Kidney (tissue), 13 donors: ENCODE measurements at regions not wholly inside any gene's neighbourhood (a gene's known extent, or its start where the extent isn't known, plus 50 kb on each side); places are given as distances from the start of the nearest gene placed in this dataset.

Source experiments
- DNase-seq, 5 donors: peaks; one replicate each; pipeline ENCODE4 v3.0.0-alpha.2; 2013 to 2020
- FAIRE-seq: peaks from 2 replicates; lab custom pipeline; 2012; peaks lifted over from hg19 to GRCh38; lab: Jason Lieb, UNC
- H3K27ac ChIP-seq, 2 donors: one replicate each; pipeline ENCODE4 v1.7.0; 2013; ENCODE audit warnings: low read depth in 2 of 2, low read length in 2 of 2, inconsistent platforms in 1 of 2
- H3K27me3 ChIP-seq: one replicate; pipeline ENCODE4 v1.7.1; 2013; ENCODE audit warnings: low read length, inconsistent platforms; ENCODE audit not compliant: control insufficient read depth, insufficient read depth
- H3K36me3 ChIP-seq, 3 donors: one replicate each; pipeline versions ENCODE4 v1.7.0 to v1.7.1; 2013; ENCODE audit warnings: low read length in 3 of 3, control low read depth in 1 of 3, inconsistent platforms in 1 of 3; ENCODE audit not compliant: insufficient read depth in 3 of 3, control insufficient read depth in 2 of 3
- H3K4me1 ChIP-seq, 3 donors: one replicate each; pipeline versions ENCODE4 v1.7.0 to v1.7.1; 2013; ENCODE audit warnings: low read length in 3 of 3, inconsistent platforms in 1 of 3, low read depth in 1 of 3; ENCODE audit not compliant: control insufficient read depth in 2 of 3, insufficient read depth in 2 of 3
- H3K4me3 ChIP-seq, 3 donors: one replicate each; pipeline versions ENCODE4 v1.7.0 to v1.8.1; 2013; ENCODE audit warnings: low read length in 3 of 3, control low read depth in 1 of 3, inconsistent platforms in 1 of 3
- H3K9ac ChIP-seq, 3 donors: one replicate each; pipeline versions ENCODE4 v1.7.0 to v1.7.1; 2013; ENCODE audit warnings: low read length in 3 of 3, control low read depth in 1 of 3, inconsistent platforms in 1 of 3
- H3K9me3 ChIP-seq, 3 donors: one replicate each; pipeline versions ENCODE4 v1.7.0 to v1.7.1; 2013; ENCODE audit warnings: low read length in 3 of 3, control low read depth in 1 of 3, inconsistent platforms in 1 of 3; ENCODE audit not compliant: control insufficient read depth in 2 of 3, insufficient read depth in 1 of 3
- CTCF ChIP-seq: IDR thresholded peaks from 3 replicates; pipeline ENCODE4 v1.5.1; 2012; ENCODE audit warnings: mild to moderate bottlenecking, moderate library complexity, borderline replicate concordance; ENCODE audit not compliant: insufficient read depth; ENCODE audit errors: extremely low read depth
- intact Hi-C: fragments of 100-400 bp; cut with DNase I; formaldehyde crosslinking; loops from one replicate; pipeline ENCODE4 v1.11.1; 2022
- donor health status: control.
- donor health status: control.
- donor health status: control.
- donor health status: control.
- donor health status: control.
- donor health status: DM: yes; HTN: yes; CAD: no.
- donor health status: Normal renal cell carcinoma (clear cell type).

DNA sequence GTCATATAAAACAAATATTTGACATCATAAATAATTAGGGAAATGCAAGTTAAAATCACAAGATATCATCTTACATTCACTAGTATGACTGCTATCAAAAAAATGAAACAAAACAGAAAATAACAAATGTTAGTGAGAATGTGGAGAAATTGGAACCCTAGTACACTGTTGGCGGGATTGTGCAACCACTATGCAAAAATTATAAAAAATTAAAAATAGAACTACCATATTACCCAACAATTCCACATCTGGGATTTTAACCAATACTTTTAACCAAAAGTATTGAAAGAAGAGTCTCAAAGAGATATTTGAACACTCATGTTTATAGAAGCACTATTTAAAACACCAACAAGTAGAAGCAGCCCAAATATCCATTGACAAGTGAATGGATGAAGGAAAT is 797.2 kb upstream of the ADAMTS5 start:
- TF ChIP-seq CTCF: no peak
- intact Hi-C loops: no loop called here
- Histone ChIP-seq H3K27me3 (no peaks in the 10 kb centered on the region), H3K27ac (no peak overlapping the region), H3K4me3 (no peak overlapping the region), H3K9ac (no peak overlapping the region), H3K9me3 (no peaks in the 10 kb centered on the region), H3K4me1 (no peaks in the 10 kb centered on the region), H3K36me3 (no peaks in the 10 kb centered on the region)
- no peak for DNase-seq
- no peak for FAIRE-seq

- no peak for DNase-seq
Observed at GRCh38 chr21:27761623-27762022, 794.7 kb upstream of the ADAMTS5 start.

DNA sequence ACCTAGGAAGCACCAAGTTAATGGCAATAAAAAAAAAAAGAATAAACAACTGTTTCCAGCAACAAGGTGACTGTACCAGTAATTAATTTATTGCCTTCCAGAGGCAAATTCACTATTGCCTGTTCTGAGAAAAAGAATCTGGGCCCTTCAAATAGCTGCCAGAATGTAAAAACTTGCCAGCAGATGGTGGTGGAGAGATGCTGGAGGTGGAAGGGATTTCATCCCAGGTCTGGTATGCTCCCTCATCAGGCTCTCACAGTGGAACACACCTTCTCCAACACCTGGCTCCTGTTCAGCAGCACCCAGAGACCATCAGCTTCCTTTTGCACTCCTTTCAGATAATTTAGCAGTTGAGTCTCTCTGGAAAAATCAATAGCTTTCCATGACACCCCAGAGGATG is 792.9 kb upstream of the ADAMTS5 start:
- H3K9ac ChIP-seq: no peak overlapping the region
- H3K27ac ChIP-seq: no peak overlapping the region
- no peaks in the 10 kb centered on the region for H3K4me1 ChIP-seq
- no peak for DNase-seq
- no peak for FAIRE-seq
- no peaks in the 10 kb centered on the region for H3K36me3 ChIP-seq
- H3K4me3 ChIP-seq: no peak overlapping the region
- no peaks in the 10 kb centered on the region for H3K27me3 ChIP-seq
- no peaks in the 10 kb centered on the region for H3K9me3 ChIP-seq
- intact Hi-C loops: no loop called here
- no peak for TF ChIP-seq CTCF

More at GRCh38 chr21:27761623-27762022, 794.7 kb upstream of the ADAMTS5 start:
- no peaks in the 10 kb centered on the region for H3K4me1 ChIP-seq
- FAIRE-seq: no peak
- H3K27ac ChIP-seq: no peak overlapping the region
- H3K9ac ChIP-seq: no peak overlapping the region
- TF ChIP-seq CTCF: no peak
- no peaks in the 10 kb centered on the region for H3K36me3 ChIP-seq
- no peak overlapping the region for H3K4me3 ChIP-seq
- intact Hi-C loops: no loop called here
- no peaks in the 10 kb centered on the region for H3K27me3 ChIP-seq
- H3K9me3 ChIP-seq: no peaks in the 10 kb centered on the region

DNA sequence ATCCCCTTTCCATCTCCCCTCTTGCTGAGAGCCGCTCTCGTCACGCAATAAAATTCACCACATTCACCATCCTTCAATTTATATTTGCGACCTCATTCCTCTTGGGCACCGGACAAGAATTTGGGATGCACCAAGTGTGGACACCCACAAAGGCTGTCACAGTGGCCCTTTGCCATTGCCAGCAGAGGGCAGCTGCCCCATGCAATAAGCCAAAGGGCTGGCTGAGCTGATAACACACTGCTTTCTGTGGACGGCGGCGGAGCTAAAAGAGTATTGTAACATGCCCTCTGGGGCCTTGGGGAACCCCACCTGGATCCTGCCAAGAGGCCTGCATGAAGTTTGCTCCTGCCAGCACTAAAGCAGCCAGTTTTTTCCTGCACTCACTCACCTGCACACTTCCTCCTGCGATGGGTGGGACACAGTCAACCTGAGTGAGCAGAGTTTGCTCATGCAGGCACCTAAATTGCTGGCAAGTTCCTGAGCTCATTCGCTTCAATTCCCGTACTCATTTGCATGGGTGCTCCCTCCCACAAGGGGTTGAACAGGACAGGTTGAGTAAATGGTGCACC is 792.3 kb upstream of the ADAMTS5 start:
- no peak for FAIRE-seq
- DNase-seq: no peak
- H3K4me1 ChIP-seq: no peaks in the 10 kb centered on the region
- H3K4me3 ChIP-seq: no peak overlapping the region
- H3K27me3 ChIP-seq: no peaks in the 10 kb centered on the region
- peak; percentile 45 for TF ChIP-seq CTCF
- intact Hi-C loops: no loop called here
- H3K36me3 ChIP-seq: no peaks in the 10 kb centered on the region
- H3K9ac ChIP-seq: no peak overlapping the region
- H3K9me3 ChIP-seq: no peaks in the 10 kb centered on the region
- H3K27ac ChIP-seq: no peak overlapping the region
